ENCODE measurements at regions not wholly inside any gene's neighbourhood (a gene's known extent, or its start where the extent isn't known, plus 50 kb on each side); places are given as distances from the start of the nearest gene placed in this dataset.

GRCh38 chr9:3756071-3756470 is 230.3 kb upstream of the RFX3 start:
- DNase-seq (ENCODE audit: low spot score): no peak
- TF ChIP-seq CTCF (IDR thresholded peaks at IDR 0.05; ENCODE audit: extremely low read depth, missing control alignments): no peak

- no peak for DNase-seq (ENCODE audit: low spot score)
- no peak for TF ChIP-seq CTCF (IDR thresholded peaks at IDR 0.05; ENCODE audit: extremely low read depth, missing control alignments)
Observed at GRCh38 chr9:3751125-3751758, 225.4 kb upstream of the RFX3 start.

- no peak for TF ChIP-seq CTCF (IDR thresholded peaks at IDR 0.05; ENCODE audit: extremely low read depth, missing control alignments)
- DNase-seq (ENCODE audit: low spot score): no peak
Observed at GRCh38 chr9:3750321-3750720, 224.5 kb upstream of the RFX3 start.

- no peak for TF ChIP-seq CTCF (IDR thresholded peaks at IDR 0.05; ENCODE audit: extremely low read depth, missing control alignments)
- DNase-seq (ENCODE audit: low spot score): no peak
Observed at GRCh38 chr9:3746296-3747275, 220.8 kb upstream of the RFX3 start.

GRCh38 chr9:3743901-3744413 is 218.2 kb upstream of the RFX3 start:
- no peak for DNase-seq (ENCODE audit: low spot score)
- no peak for TF ChIP-seq CTCF (IDR thresholded peaks at IDR 0.05; ENCODE audit: extremely low read depth, missing control alignments)

GRCh38 chr9:3742586-3742985 is 216.8 kb upstream of the RFX3 start:
- no peak for DNase-seq (ENCODE audit: low spot score)
- no peak for TF ChIP-seq CTCF (IDR thresholded peaks at IDR 0.05; ENCODE audit: extremely low read depth, missing control alignments)

- TF ChIP-seq CTCF (IDR thresholded peaks at IDR 0.05; ENCODE audit: extremely low read depth, missing control alignments): no peak
- DNase-seq (ENCODE audit: low spot score): no peak
Observed at GRCh38 chr9:3741729-3742128, 215.9 kb upstream of the RFX3 start.
